ENCODE measurements at regions not wholly inside any gene's neighbourhood (a gene's known extent, or its start where the extent isn't known, plus 50 kb on each side); places are given as distances from the start of the nearest gene placed in this dataset.

GRCh38 chr13:58306062-58306461, 674.5 kb downstream of the PCDH17 start:
- Mint-ChIP-seq H3K27me3 (no peaks in the 10 kb centered on the region), H3K36me3 (ENCODE audit: low read depth) (no peaks in the 10 kb centered on the region), H3K9me3 (peaks cover 2% of the 10 kb centered on the region), H3K4me1 (ENCODE audit: low read depth) (no peaks in the 10 kb centered on the region), H3K27ac (no peak overlapping the region), H3K4me3 (no peak overlapping the region)
- intact Hi-C loops (cut with micrococcal nuclease), result no loop called here
- TF ChIP-seq CTCF (IDR thresholded peaks at IDR 0.05), result no peak
- DNase-seq (no peak), ATAC-seq (no peak)
- ChIA-PET CTCF (no interaction called here), POLR2A (no interaction called here)

GRCh38 chr13:58313219-58313618, 681.7 kb downstream of the PCDH17 start:
- intact Hi-C loops (cut with micrococcal nuclease), result no loop called here
- Mint-ChIP-seq H3K27me3 (no peaks in the 10 kb centered on the region), H3K27ac (no peak overlapping the region), H3K36me3 (ENCODE audit: low read depth) (no peaks in the 10 kb centered on the region), H3K4me3 (no peak overlapping the region), H3K9me3 (peaks cover 6% of the 10 kb centered on the region), H3K4me1 (ENCODE audit: low read depth) (no peaks in the 10 kb centered on the region)
- POLR2A ChIA-PET, result no interaction called here
- TF ChIP-seq CTCF (IDR thresholded peaks at IDR 0.05), result no peak
- ATAC-seq, result no peak
- no peak for DNase-seq
- CTCF ChIA-PET, result interaction anchor here (0.7 kb wide), 1 partner anchor 9 kb away, joined by 4 read pairs; no protein-coding TSS in a partner anchor

- no peak for DNase-seq
- intact Hi-C loops (cut with micrococcal nuclease), result no loop called here
- no peak for ATAC-seq
- H3K4me3 Mint-ChIP-seq, result no peak overlapping the region
- ChIA-PET POLR2A (no interaction called here), CTCF (no interaction called here)
- no peak for TF ChIP-seq CTCF (IDR thresholded peaks at IDR 0.05)
- no peaks in the 10 kb centered on the region for H3K4me1 Mint-ChIP-seq (ENCODE audit: low read depth)
- no peaks in the 10 kb centered on the region for H3K27me3 Mint-ChIP-seq
- no peaks in the 10 kb centered on the region for H3K36me3 Mint-ChIP-seq (ENCODE audit: low read depth)
- no peak overlapping the region for H3K27ac Mint-ChIP-seq
- peaks cover 6% of the 10 kb centered on the region for H3K9me3 Mint-ChIP-seq
Measured at GRCh38 chr13:58318495-58319167, 687.1 kb downstream of the PCDH17 start.

- Mint-ChIP-seq H3K4me3 (no peak overlapping the region), H3K27ac (no peak overlapping the region), H3K27me3 (no peaks in the 10 kb centered on the region), H3K36me3 (ENCODE audit: low read depth) (no peaks in the 10 kb centered on the region), H3K4me1 (ENCODE audit: low read depth) (no peaks in the 10 kb centered on the region), H3K9me3 (no peaks in the 10 kb centered on the region)
- ChIA-PET CTCF (no interaction called here), POLR2A (no interaction called here)
- no peak for TF ChIP-seq CTCF (IDR thresholded peaks at IDR 0.05)
- DNase-seq (no peak), ATAC-seq (no peak)
- intact Hi-C loops (cut with micrococcal nuclease), result no loop called here
Measured at GRCh38 chr13:58324161-58324560, 692.6 kb downstream of the PCDH17 start.

GRCh38 chr13:58329746-58330145, 698.2 kb downstream of the PCDH17 start:
- H3K27ac Mint-ChIP-seq, result no peak overlapping the region
- CTCF ChIA-PET, result no interaction called here
- H3K36me3 Mint-ChIP-seq (ENCODE audit: low read depth), result no peaks in the 10 kb centered on the region
- H3K4me1 Mint-ChIP-seq (ENCODE audit: low read depth), result no peaks in the 10 kb centered on the region
- H3K9me3 Mint-ChIP-seq, result peaks cover 5% of the 10 kb centered on the region
- POLR2A ChIA-PET, result no interaction called here
- intact Hi-C loops (cut with micrococcal nuclease), result no loop called here
- TF ChIP-seq CTCF (IDR thresholded peaks at IDR 0.05), result no peak
- ATAC-seq (no peak), DNase-seq (no peak)
- H3K4me3 Mint-ChIP-seq, result no peak overlapping the region
- H3K27me3 Mint-ChIP-seq, result no peaks in the 10 kb centered on the region

Data from activated CD8-positive, alpha-beta T cell treated with anti-CD3 and anti-CD28 coated beads for 36 hours (primary cell).